H1 (cell line): ENCODE measurements at regions not wholly inside any gene's neighbourhood (a gene's known extent, or its start where the extent isn't known, plus 50 kb on each side); places are given as distances from the start of the nearest gene placed in this dataset.

Experiments used
- CTCF ChIA-PET: fragments of 300-600 bp; sonication (Branson Sonifier 250); formaldehyde crosslinking; loops from one replicate; lab custom pipeline; 2021; ENCODE audit not compliant: partially characterized antibody; lab: Charles Lee
- POLR2A ChIA-PET: fragments of 300-600 bp; sonication (Branson Sonifier 250); formaldehyde crosslinking; loops from one replicate; lab custom pipeline; 2021; ENCODE audit warnings: inconsistent platforms; ENCODE audit not compliant: partially characterized antibody; lab: Charles Lee
- DNase-seq, 2 experiments: peaks; one replicate each; pipeline versions ENCODE4 v3.0.0 to v3.0.0-alpha.2; 2010 to 2022; ENCODE audit warnings: low spot score in 2 of 2, low read depth in 1 of 2, mixed read lengths in 1 of 2
- FAIRE-seq: peaks from 2 replicates; lab custom pipeline; 2011; peaks lifted over from hg19 to GRCh38; lab: Jason Lieb, UNC
- H2AFZ ChIP-seq: 2 replicates; pipeline ENCODE4 v1.8.1; 2012; ENCODE audit warnings: low read length, inconsistent platforms
- H2AK5ac ChIP-seq: 2 replicates; pipeline ENCODE4 v1.6.1; 2013; ENCODE audit warnings: low read depth, low read length
- H2BK120ac ChIP-seq: replicated peaks from 2 replicates; pipeline ENCODE3; 2013; ENCODE audit warnings: low read depth, low read length, inconsistent platforms
- H2BK12ac ChIP-seq: 2 replicates; pipeline ENCODE4 v1.6.1; 2013; ENCODE audit warnings: low read depth, low read length
- H2BK15ac ChIP-seq: 2 replicates; pipeline ENCODE4 v1.6.1; 2013; ENCODE audit warnings: low read length
- H2BK20ac ChIP-seq: 2 replicates; pipeline ENCODE4 v1.6.1; 2013; ENCODE audit warnings: low read length
- H2BK5ac ChIP-seq: 2 replicates; pipeline ENCODE4 v1.6.1; 2013; ENCODE audit warnings: low read depth, low read length
- H3K14ac ChIP-seq: 2 replicates; pipeline ENCODE4 v1.6.1; 2013; ENCODE audit warnings: inconsistent platforms; ENCODE audit not compliant: insufficient read length
- H3K18ac ChIP-seq: 2 replicates; pipeline ENCODE4 v1.6.1; 2013; ENCODE audit warnings: low read length; ENCODE audit errors: extremely low read depth
- H3K23ac ChIP-seq: 2 replicates; pipeline ENCODE4 v1.6.1; 2013; ENCODE audit warnings: inconsistent platforms; ENCODE audit not compliant: insufficient read length
- H3K23me2 ChIP-seq: 2 replicates; pipeline ENCODE4 v1.6.1; 2013; ENCODE audit warnings: low read depth, low read length
- H3K27ac ChIP-seq: 2 replicates; pipeline ENCODE4 v1.6.1; 2011; ENCODE audit warnings: low read depth, low read length, inconsistent platforms
- H3K27me3 ChIP-seq, 4 experiments: replicated peaks in 1 of 4; 1 replicate in 1 of 4; 2 replicates in 3 of 4; pipeline versions ENCODE4 v1.6.1 to v1.8.1; 2011 to 2013; ENCODE audit warnings: low read length in 3 of 4, mild to moderate bottlenecking in 3 of 4, inconsistent platforms in 2 of 4, mixed read lengths in 2 of 4, moderate library complexity in 1 of 4; ENCODE audit not compliant: control insufficient read depth in 3 of 4, insufficient read depth in 3 of 4; ENCODE audit errors: extremely low read depth in 1 of 4
- H3K36me3 ChIP-seq, 4 experiments: 2 replicates each; pipeline versions ENCODE4 v1.6.1 to v1.8.1; 2011 to 2013; ENCODE audit warnings: mild to moderate bottlenecking in 4 of 4, low read length in 3 of 4, moderate library complexity in 2 of 4, control low read depth in 1 of 4, inconsistent platforms in 1 of 4; ENCODE audit not compliant: insufficient read depth in 4 of 4, control insufficient read depth in 2 of 4
- H3K4ac ChIP-seq: replicated peaks from 2 replicates; pipeline ENCODE3; 2013; ENCODE audit warnings: low read length, low read depth, mixed read lengths, inconsistent platforms; ENCODE audit not compliant: insufficient read length
- H3K4me1 ChIP-seq, 4 experiments: replicated peaks in 1 of 4; 1 replicate in 1 of 4; 2 replicates in 3 of 4; pipeline versions ENCODE4 v1.6.1 to v1.8.1; 2011 to 2013; ENCODE audit warnings: low read length in 3 of 4, inconsistent platforms in 2 of 4, mixed read lengths in 1 of 4; ENCODE audit not compliant: insufficient read depth in 4 of 4, control insufficient read depth in 3 of 4
- H3K4me2 ChIP-seq, 2 experiments: 2 replicates each; pipeline versions ENCODE4 v1.6.1 to v1.8.1; 2011 to 2013; ENCODE audit warnings: low read depth in 2 of 2, low read length in 2 of 2, control low read depth in 1 of 2, inconsistent platforms in 1 of 2, mild to moderate bottlenecking in 1 of 2; ENCODE audit not compliant: insufficient read depth in 1 of 2
- H3K4me3 ChIP-seq, 4 experiments: fragments of 200-600, 300-600 bp in 1 of 4; sonication (generic), shearing (Covaris generic), sonication (Bioruptor Twin) in 1 of 4; 2 replicates each; pipeline versions ENCODE4 v1.5.1 to v1.8.1; 2011 to 2016; ENCODE audit warnings: low read length in 4 of 4, low read depth in 3 of 4, control low read depth in 2 of 4, inconsistent platforms in 2 of 4, mild to moderate bottlenecking in 2 of 4, mixed read lengths in 1 of 4, moderate library complexity in 1 of 4; ENCODE audit not compliant: insufficient read depth in 2 of 4; ENCODE audit errors: extremely low read depth in 1 of 4
- H3K56ac ChIP-seq: replicated peaks from 2 replicates; pipeline ENCODE3; 2013; ENCODE audit warnings: low read depth, mild to moderate bottlenecking, mixed read lengths, low read length, inconsistent platforms; ENCODE audit not compliant: insufficient read length
- H3K79me1 ChIP-seq: 2 replicates; pipeline ENCODE4 v1.6.1; 2013; ENCODE audit warnings: low read depth, low read length, control low read depth
- H3K79me2 ChIP-seq, 2 experiments: 2 replicates each; pipeline versions ENCODE4 v1.6.1 to v1.8.1; 2012 to 2013; ENCODE audit warnings: low read length in 2 of 2, mild to moderate bottlenecking in 2 of 2, inconsistent platforms in 1 of 2; ENCODE audit not compliant: insufficient read depth in 2 of 2, control insufficient read depth in 1 of 2
- H3K9ac ChIP-seq, 4 experiments: replicated peaks in 1 of 4; 1 replicate in 1 of 4; 2 replicates in 3 of 4; pipeline versions ENCODE4 v1.6.1 to v1.8.1; 2011 to 2013; ENCODE audit warnings: low read depth in 3 of 4, low read length in 3 of 4, control low read depth in 2 of 4, mild to moderate bottlenecking in 2 of 4, moderate library complexity in 2 of 4, inconsistent platforms in 1 of 4; ENCODE audit errors: extremely low read depth in 1 of 4
- H3K9me3 ChIP-seq, 2 experiments: 2 replicates each; pipeline versions ENCODE4 v1.6.1 to v1.8.1; 2012 to 2013; ENCODE audit warnings: mild to moderate bottlenecking in 2 of 2, moderate library complexity in 2 of 2, control low read depth in 1 of 2, inconsistent platforms in 1 of 2, low read depth in 1 of 2, low read length in 1 of 2, mixed read lengths in 1 of 2; ENCODE audit not compliant: insufficient read depth in 2 of 2
- H4K20me1 ChIP-seq, 2 experiments: replicated peaks in 1 of 2; 2 replicates each; pipeline versions ENCODE3 to v1.8.1; 2011 to 2013; ENCODE audit warnings: inconsistent platforms in 2 of 2, low read length in 2 of 2, mild to moderate bottlenecking in 1 of 2; ENCODE audit not compliant: insufficient read depth in 2 of 2, control insufficient read depth in 1 of 2
- H4K5ac ChIP-seq: 2 replicates; pipeline ENCODE4 v1.6.1; 2013; ENCODE audit warnings: low read length, low read depth, mixed read lengths, inconsistent platforms; ENCODE audit not compliant: insufficient read length
- H4K8ac ChIP-seq: 2 replicates; pipeline ENCODE4 v1.8.0; 2013; ENCODE audit warnings: mild to moderate bottlenecking, moderate library complexity, low read length, inconsistent platforms; ENCODE audit not compliant: insufficient read depth; ENCODE audit errors: extremely low read depth
- H4K91ac ChIP-seq: replicated peaks from 2 replicates; pipeline ENCODE3; 2013; ENCODE audit warnings: low read length, mixed read lengths, inconsistent platforms; ENCODE audit not compliant: insufficient read length
- BCL11A ChIP-seq, 2 experiments: IDR thresholded peaks; one replicate each; pipeline ENCODE4 v1.6.1; 2011; ENCODE audit warnings: low read depth in 2 of 2, low read length in 2 of 2, mild to moderate bottlenecking in 2 of 2
- CBX5 ChIP-seq: fragments of 300-800, 300-1000 bp; sonication (generic); IDR thresholded peaks from 2 replicates; pipeline ENCODE4 v1.7.1; 2016; ENCODE audit warnings: antibody characterized with exemption, low read length, low read depth
- EGR1 ChIP-seq: IDR thresholded peaks from 2 replicates; pipeline ENCODE4 v1.6.1; 2011; ENCODE audit warnings: low read depth, low read length, borderline replicate concordance
- EP300 ChIP-seq, 2 experiments: IDR thresholded peaks; 1 replicate in 1 of 2; 2 replicates in 1 of 2; pipeline ENCODE4 v1.6.1; 2011 to 2012; ENCODE audit warnings: low read depth in 2 of 2, low read length in 2 of 2, mild to moderate bottlenecking in 2 of 2, borderline replicate concordance in 1 of 2, inconsistent platforms in 1 of 2, moderate library complexity in 1 of 2
- KDM1A ChIP-seq: fragments of 200-600, 300-600 bp; sonication (generic); IDR thresholded peaks from 2 replicates; pipeline ENCODE4 v1.7.1; 2016; ENCODE audit warnings: mild to moderate bottlenecking, low read length, borderline replicate concordance
- NRF1 ChIP-seq: IDR thresholded peaks from 2 replicates; pipeline ENCODE4 v1.6.1; 2011; ENCODE audit warnings: mild to moderate bottlenecking, low read depth, low read length, improper control_type of control experiment
- POLR2A ChIP-seq, 2 experiments: IDR thresholded peaks; 1 replicate in 1 of 2; 2 replicates in 1 of 2; pipeline ENCODE4 v1.6.1; 2011; ENCODE audit warnings: low read depth in 2 of 2, low read length in 2 of 2, mild to moderate bottlenecking in 2 of 2; ENCODE audit errors: control extremely low read depth in 1 of 2
- POLR2AphosphoS5 ChIP-seq: IDR thresholded peaks from 2 replicates; pipeline ENCODE4 v1.6.1; 2011; ENCODE audit warnings: low read depth, low read length
- SIN3A ChIP-seq, 2 experiments: IDR thresholded peaks in 1 of 2; conservative IDR thresholded peaks in 1 of 2; 2 replicates each; pipeline ENCODE4 v1.6.1; 2011 to 2012; ENCODE audit warnings: low read length in 2 of 2, improper control_type of control experiment in 1 of 2, low read depth in 1 of 2, mild to moderate bottlenecking in 1 of 2
- SIRT6 ChIP-seq: IDR thresholded peaks from one replicate; pipeline ENCODE4 v1.7.1; 2012; ENCODE audit warnings: low read length, inconsistent platforms
- SIX5 ChIP-seq: IDR thresholded peaks from 2 replicates; pipeline ENCODE4 v1.6.1; 2011; ENCODE audit warnings: mild to moderate bottlenecking, low read depth, low read length
- YY1 ChIP-seq: IDR thresholded peaks from 2 replicates; pipeline ENCODE4 v1.6.1; 2011; ENCODE audit warnings: low read depth, mild to moderate bottlenecking, low read length
- WGBS, 2 experiments: shearing (Covaris generic) in 1 of 2; methylation state at CpG; one replicate each; pipeline versions ENCODE4 v1.1.6 to v1.1.7; 2013 to 2015; ENCODE audit warnings: low lambda C conversion rate in 2 of 2, mixed read lengths in 2 of 2, inconsistent platforms in 1 of 2, low coverage in 1 of 2, missing lambda C conversion rate in 1 of 2; ENCODE audit not compliant: insufficient replicate concordance in 2 of 2, insufficient coverage in 1 of 2, insufficient read length in 1 of 2; ENCODE audit errors: extremely low coverage in 1 of 2, missing lambda C conversion rate in 1 of 2; 5-methylcytosine and 5-hydroxymethylcytosine counted together
- TF ChIP-seq, protein P1 (sequence below), 3 experiments: IDR thresholded peaks; 1 replicate in 2 of 3; 2 replicates in 1 of 3; pipeline versions ENCODE4 v1.5.1 to v1.6.1; 2011; ENCODE audit warnings: low read length in 3 of 3, mild to moderate bottlenecking in 3 of 3, inconsistent platforms in 2 of 3, low read depth in 1 of 3, moderate library complexity in 1 of 3; ENCODE audit not compliant: insufficient read depth in 1 of 3; ENCODE audit errors: control extremely low read depth in 1 of 3

DNA sequence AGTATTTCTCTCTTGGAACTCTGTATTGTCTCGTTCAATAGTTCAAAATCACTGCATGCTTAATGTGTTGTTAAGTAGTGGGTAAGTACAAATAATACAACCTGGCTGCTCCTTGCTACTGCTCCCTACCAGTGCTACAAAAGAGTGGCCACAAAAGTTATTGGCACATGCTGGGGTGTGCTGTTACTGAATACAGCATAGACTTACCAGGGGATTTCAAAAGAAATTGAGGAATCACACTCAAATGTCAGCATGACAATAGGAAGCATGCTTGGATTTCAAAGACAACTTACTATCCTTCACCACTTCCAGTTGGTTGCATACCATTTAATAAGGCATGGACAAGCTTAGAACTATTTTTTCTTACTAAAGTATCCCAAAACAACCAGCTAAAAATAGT, 1041.3 kb upstream of the SPRY2 start:
- Histone ChIP-seq H3K14ac (no peak overlapping the region), H2AK5ac (no peak overlapping the region), H3K23ac (no peak overlapping the region), H3K79me1 (no peaks in the 10 kb centered on the region), H4K5ac (no peak overlapping the region), H4K20me1 (no peaks in the 10 kb centered on the region), H2BK5ac (no peak overlapping the region), H3K56ac (no peak overlapping the region), H3K18ac (no peak overlapping the region), H3K4me3 (no peak overlapping the region), H2AFZ (no peak overlapping the region), H3K4ac (no peak overlapping the region), H3K36me3 (no peaks in the 10 kb centered on the region), H3K27me3 (no peaks in the 10 kb centered on the region), H3K9ac (no peak overlapping the region), H3K4me2 (0 out of 4 replicates have a peak overlapping the region, but pooled peaks of 1 of the 2 experiments have one; percentile 5), H2BK20ac (no peak overlapping the region), H4K91ac (no peak overlapping the region), H2BK12ac (no peak overlapping the region), H3K79me2 (no peaks in the 10 kb centered on the region), H3K9me3 (no peaks in the 10 kb centered on the region), H4K8ac (no peak overlapping the region), H2BK120ac (no peak overlapping the region), H2BK15ac (no peak overlapping the region), H3K23me2 (no peaks in the 10 kb centered on the region), H3K27ac (no peak overlapping the region), H3K4me1 (peaks cover 0 to 2% (median 0%) of the 10 kb centered on the region in 4 experiments; a peak in 2 of 7 replicates)
- POLR2A ChIA-PET, result no interaction called here
- FAIRE-seq (no peak), DNase-seq (no peak)
- 76% methylated on average over 1 of the region's 1 CpG; no CpG with 5 or more reads in 1 of the 2 experiments for WGBS, 2 experiments
- TF ChIP-seq POLR2AphosphoS5 (no peak), SIN3A (conservative IDR thresholded peaks at IDR 0.05 in 1 of 2, IDR thresholded peaks at IDR 0.05 in 1 of 2; ENCODE audit: low read depth in 1 of 2, low read length in 2 of 2) (no peak), SIX5 (no peak), EP300 (IDR thresholded peaks at IDR 0.05; ENCODE audit: borderline replicate concordance in 1 of 2, low read depth in 2 of 2, low read length in 2 of 2) (no peak), POLR2A (IDR thresholded peaks at IDR 0.05; ENCODE audit: control extremely low read depth in 1 of 2, low read depth in 2 of 2, low read length in 2 of 2) (no peak), CBX5 (no peak), SIRT6 (no peak), EGR1 (no peak), NRF1 (no peak), KDM1A (no peak), YY1 (no peak), BCL11A (IDR thresholded peaks at IDR 0.05; ENCODE audit: low read depth in 2 of 2, low read length in 2 of 2) (no peak)
- TF ChIP-seq, protein P1, sequence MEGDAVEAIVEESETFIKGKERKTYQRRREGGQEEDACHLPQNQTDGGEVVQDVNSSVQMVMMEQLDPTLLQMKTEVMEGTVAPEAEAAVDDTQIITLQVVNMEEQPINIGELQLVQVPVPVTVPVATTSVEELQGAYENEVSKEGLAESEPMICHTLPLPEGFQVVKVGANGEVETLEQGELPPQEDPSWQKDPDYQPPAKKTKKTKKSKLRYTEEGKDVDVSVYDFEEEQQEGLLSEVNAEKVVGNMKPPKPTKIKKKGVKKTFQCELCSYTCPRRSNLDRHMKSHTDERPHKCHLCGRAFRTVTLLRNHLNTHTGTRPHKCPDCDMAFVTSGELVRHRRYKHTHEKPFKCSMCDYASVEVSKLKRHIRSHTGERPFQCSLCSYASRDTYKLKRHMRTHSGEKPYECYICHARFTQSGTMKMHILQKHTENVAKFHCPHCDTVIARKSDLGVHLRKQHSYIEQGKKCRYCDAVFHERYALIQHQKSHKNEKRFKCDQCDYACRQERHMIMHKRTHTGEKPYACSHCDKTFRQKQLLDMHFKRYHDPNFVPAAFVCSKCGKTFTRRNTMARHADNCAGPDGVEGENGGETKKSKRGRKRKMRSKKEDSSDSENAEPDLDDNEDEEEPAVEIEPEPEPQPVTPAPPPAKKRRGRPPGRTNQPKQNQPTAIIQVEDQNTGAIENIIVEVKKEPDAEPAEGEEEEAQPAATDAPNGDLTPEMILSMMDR (IDR thresholded peaks at IDR 0.05; ENCODE audit: control extremely low read depth in 1 of 3, insufficient read depth in 1 of 3, low read depth in 1 of 3, low read length in 3 of 3), result no peak
- CTCF ChIA-PET, result interaction anchor here (0.9 to 1.1 kb wide), 2 partner anchors 9 to 321 kb away, joined by 3 to 4 read pairs; no protein-coding TSS in a partner anchor
